Kidney epithelial cell (primary cell): ENCODE measurements at regions not wholly inside any gene's neighbourhood (a gene's known extent, or its start where the extent isn't known, plus 50 kb on each side); places are given as distances from the start of the nearest gene placed in this dataset.
"Not testable (repeated sequence)": the region's sequence is repeated elsewhere in the genome, so short reads cannot be mapped to it uniquely, and the experiment has no call there.

Source experiments
- DNase-seq: peaks from one replicate; pipeline ENCODE4 v3.0.0-alpha.2; 2010; ENCODE audit warnings: low read depth
- H3K27me3 ChIP-seq: 2 replicates; pipeline ENCODE4 v1.6.0; 2011; ENCODE audit warnings: low read length; ENCODE audit not compliant: control insufficient read depth, insufficient read depth
- H3K36me3 ChIP-seq: 2 replicates; pipeline ENCODE4 v1.5.1; 2011; ENCODE audit warnings: low read length; ENCODE audit not compliant: control insufficient read depth, insufficient read depth
- H3K4me3 ChIP-seq: 2 replicates; pipeline ENCODE4 v1.5.1; 2011; ENCODE audit warnings: low read depth, mild to moderate bottlenecking, control low read depth, low read length
- TF ChIP-seq, protein P1 (sequence below): IDR thresholded peaks from 2 replicates; pipeline ENCODE4 v1.5.1; 2011; ENCODE audit warnings: mild to moderate bottlenecking, moderate library complexity, low read length, control low read depth, inconsistent platforms; ENCODE audit not compliant: insufficient read depth, poor library complexity, severe bottlenecking

DNA sequence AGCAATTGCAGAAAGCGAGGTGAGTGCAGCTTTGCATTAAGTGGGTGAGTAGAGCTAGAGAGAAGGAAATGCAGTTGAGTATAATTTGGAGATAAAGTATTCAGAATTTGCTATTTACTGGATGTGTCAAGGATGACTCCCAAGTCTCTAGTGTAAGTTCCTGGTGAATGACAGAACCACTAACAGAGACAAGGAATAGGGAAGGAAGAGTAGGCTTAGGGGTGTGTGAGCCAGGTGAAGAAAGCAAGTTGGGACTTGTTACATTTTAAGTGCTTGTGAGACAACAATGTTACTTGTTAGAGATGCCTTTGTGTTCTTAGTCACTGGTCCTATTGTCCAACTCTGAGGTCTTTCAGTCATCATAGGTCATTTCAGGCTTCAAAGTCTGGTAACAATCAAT lies 70.8 kb downstream of the TBC1D26 start:
- not testable (repeated sequence) for DNase-seq, H3K36me3 ChIP-seq, H3K4me3 ChIP-seq, H3K27me3 ChIP-seq

DNA sequence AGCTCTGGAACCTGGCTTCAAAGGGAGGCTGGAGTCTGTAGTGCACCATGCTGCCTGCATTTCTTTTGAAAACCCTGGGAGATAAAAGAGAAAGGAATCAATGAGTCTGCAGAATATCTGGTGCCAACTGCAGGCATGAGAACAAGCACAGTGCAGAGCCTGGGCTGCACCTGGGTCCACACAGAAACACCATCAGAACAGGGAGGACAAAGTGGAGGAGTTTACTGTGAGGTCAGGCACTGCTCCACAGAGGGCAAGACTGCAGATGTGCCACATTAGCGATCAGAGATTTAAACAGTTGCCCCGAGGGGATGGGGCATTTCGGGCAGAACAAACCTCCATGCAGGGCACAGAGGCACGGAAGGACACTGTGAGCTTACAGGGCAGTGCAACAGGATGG lies 74.7 kb downstream of the TBC1D26 start:
- not testable (repeated sequence) for H3K27me3 ChIP-seq

DNA sequence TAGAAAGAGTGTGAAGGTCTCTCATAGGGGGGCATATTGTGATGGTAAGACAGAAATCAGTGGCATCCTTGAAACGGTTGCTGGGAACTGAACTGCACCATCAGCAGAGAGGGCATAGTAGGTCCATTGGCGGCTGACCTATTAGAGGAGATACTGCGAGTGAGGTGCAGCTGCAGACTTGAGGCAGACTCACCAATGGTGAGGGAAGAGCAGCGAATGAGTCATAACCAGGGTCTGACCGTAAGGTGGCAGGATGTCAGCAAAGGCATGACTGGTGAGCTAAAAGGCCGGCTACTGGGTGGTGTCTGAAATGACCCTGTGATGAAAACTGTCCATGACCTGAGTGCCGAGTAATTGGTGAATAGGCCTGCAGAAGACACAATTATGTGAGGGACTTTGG lies 81.3 kb downstream of the TBC1D26 start:
- not testable (repeated sequence) for H3K4me3 ChIP-seq, DNase-seq, H3K27me3 ChIP-seq, H3K36me3 ChIP-seq

More for the DNA sequence above, 74.7 kb downstream of the TBC1D26 start:
- H3K36me3 ChIP-seq, DNase-seq, H3K4me3 ChIP-seq: not testable (repeated sequence)

DNA sequence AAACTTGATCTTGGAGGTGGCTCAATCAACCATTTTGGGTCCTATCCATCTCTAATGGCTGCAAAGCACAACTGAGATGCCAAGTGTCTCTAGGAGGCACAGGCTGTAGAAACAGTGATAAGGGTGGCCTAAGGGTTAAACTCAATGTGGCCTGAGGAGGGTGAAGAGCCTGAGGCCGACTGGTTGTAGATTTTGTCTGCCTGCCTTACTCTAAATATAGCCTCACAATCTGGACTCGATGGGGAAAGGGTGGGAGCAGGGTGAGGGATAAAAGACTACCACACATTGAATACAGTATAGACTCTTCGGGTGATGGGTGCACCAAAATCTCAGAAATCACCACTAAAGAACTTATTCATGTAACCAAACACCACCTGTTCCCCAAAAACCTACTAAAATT lies 81.9 kb downstream of the TBC1D26 start:
- DNase-seq, H3K36me3 ChIP-seq, H3K4me3 ChIP-seq, H3K27me3 ChIP-seq: not testable (repeated sequence)

DNA sequence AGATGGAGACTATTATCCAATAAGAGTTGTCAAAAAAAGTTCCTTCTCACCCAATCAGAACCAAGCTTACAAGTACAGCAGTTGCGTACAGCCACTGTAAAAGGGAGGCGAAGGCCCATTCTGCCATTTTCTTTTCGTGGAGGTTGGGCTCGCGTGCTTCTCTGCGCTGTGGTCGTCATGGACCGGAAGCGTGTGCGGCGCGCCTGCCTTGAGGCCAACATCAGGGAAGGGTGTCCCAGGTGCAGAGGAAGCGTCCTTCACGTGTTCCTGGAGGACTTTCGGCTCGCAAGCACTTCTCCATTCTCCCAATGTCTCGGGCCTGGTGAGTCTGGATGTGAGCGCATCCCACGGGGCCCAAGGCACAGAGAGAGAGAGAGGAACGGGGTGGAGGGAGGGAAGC lies 85.8 kb downstream of the TBC1D26 start:
- not testable (repeated sequence) for DNase-seq, H3K36me3 ChIP-seq, H3K4me3 ChIP-seq, H3K27me3 ChIP-seq

DNA sequence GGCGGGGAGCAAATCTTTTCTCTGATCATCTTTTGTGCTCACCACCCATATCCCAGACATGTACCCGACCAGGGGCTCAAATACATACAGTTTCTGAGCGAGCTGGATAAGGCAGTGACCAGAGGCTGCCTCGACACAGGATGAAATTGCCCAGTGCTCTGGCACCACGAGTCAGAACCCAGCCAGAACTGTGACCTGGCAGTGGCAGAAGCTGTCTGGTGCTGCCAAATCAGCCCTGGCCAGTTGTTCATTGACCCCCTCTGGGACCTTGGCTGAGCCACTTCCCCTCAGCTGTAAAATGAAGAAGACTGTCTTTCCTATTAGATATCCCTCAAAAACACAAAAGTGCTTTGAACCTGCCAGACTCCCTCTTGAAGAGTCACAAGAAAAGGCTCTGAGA lies 90.2 kb downstream of the TBC1D26 start:
- not testable (repeated sequence) for DNase-seq, H3K36me3 ChIP-seq, H3K27me3 ChIP-seq, H3K4me3 ChIP-seq

DNA sequence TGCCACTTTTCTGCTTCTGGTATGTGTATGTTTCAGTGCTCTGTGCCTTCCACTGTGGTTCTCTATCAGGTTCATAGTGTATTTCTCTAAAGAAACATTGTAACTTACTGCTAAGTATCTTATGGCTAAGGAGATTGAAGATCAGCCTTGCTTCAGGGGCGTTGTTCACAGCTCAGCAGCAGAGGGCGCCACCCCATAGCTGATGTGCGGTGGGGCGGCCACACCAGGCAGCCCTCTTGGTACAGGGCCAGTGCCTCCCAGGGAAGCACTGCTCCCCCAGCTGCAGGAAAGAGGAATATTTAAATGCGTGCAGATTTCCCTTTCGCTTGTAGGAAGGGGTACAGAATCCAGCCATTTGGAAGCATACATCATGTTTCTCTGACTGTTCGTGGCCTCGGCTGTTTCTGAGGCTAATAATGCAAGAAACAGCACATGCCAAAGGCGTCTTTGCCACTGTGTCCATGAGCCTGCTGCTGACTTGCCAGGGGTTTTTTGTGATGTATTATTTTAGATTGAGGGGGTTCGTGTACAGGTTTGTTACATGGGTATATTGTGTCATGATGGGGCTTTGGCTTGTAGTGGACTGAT lies 96.7 kb downstream of the TBC1D26 start:
- not testable (repeated sequence) for H3K4me3 ChIP-seq, H3K27me3 ChIP-seq, DNase-seq, H3K36me3 ChIP-seq
- TF ChIP-seq, protein P1, sequence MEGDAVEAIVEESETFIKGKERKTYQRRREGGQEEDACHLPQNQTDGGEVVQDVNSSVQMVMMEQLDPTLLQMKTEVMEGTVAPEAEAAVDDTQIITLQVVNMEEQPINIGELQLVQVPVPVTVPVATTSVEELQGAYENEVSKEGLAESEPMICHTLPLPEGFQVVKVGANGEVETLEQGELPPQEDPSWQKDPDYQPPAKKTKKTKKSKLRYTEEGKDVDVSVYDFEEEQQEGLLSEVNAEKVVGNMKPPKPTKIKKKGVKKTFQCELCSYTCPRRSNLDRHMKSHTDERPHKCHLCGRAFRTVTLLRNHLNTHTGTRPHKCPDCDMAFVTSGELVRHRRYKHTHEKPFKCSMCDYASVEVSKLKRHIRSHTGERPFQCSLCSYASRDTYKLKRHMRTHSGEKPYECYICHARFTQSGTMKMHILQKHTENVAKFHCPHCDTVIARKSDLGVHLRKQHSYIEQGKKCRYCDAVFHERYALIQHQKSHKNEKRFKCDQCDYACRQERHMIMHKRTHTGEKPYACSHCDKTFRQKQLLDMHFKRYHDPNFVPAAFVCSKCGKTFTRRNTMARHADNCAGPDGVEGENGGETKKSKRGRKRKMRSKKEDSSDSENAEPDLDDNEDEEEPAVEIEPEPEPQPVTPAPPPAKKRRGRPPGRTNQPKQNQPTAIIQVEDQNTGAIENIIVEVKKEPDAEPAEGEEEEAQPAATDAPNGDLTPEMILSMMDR, result peak; percentile 82

DNA sequence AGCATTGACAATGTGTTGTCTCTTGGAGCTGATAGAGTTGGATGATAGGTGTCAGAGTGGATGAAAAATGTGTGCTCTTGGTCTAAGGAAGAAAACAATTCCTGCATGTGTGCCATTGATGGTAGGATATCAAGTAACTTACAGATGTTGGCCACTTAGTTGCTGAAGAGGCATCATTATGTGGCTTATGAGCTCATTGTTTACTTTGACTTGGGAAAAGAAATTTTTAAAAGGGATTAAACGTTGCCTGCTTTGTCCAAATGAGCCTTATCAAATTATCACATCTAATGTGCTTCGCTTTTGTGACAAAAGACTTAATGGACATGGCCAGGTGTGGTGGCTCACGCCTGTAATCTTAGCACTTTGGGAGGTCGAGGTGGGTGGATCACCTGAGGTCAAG lies 98.1 kb downstream of the TBC1D26 start:
- H3K36me3 ChIP-seq, DNase-seq, H3K4me3 ChIP-seq, H3K27me3 ChIP-seq: not testable (repeated sequence)

DNA sequence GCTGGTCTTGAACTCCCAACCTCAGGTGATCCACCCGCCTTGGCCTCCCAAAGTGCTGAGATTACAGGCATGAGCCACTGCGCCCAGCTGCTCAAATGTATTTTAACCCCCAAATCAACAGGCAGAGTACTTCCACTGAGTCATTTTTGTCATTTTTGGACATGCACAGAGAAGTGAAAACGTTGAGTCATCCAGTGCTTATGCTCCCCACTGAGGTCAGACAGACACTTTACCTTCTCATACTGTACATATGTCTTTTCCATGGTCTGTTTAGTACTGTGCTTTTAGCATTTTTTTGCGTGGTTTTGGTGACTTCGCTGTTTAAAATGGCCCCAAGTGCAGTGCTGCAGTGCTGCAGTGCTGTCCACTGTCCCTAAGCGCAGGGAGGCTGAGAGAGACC lies 99.1 kb downstream of the TBC1D26 start:
- DNase-seq, H3K4me3 ChIP-seq, H3K27me3 ChIP-seq, H3K36me3 ChIP-seq: not testable (repeated sequence)

DNA sequence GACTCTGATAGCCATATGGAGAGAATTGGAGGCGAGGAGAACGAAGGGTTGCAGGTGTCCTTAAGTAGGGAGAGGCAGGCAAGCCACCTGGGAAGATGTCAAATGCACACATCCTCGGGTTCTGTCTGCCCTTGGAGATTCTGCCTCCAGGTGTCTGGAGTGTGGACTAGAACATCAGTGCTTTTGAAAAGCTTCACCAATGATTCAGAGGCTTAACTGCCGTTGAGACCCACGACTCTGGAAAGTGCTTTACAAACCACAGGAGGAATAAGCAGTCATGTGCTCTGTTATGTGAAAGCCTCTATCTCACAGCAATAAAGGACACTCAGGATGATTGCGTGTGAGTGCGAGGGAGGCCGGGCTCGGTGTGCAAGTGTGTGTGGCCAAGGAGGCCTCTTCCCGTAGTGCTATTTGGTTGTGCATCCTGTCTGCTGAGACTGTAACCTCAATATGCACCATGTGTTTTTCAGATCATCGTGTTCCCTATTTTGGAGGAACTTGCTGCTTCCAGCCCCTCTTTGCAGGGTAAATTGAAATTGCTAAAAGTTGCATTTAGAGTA lies 100.9 kb downstream of the TBC1D26 start:
- H3K4me3 ChIP-seq, H3K36me3 ChIP-seq, H3K27me3 ChIP-seq, DNase-seq: not testable (repeated sequence)

DNA sequence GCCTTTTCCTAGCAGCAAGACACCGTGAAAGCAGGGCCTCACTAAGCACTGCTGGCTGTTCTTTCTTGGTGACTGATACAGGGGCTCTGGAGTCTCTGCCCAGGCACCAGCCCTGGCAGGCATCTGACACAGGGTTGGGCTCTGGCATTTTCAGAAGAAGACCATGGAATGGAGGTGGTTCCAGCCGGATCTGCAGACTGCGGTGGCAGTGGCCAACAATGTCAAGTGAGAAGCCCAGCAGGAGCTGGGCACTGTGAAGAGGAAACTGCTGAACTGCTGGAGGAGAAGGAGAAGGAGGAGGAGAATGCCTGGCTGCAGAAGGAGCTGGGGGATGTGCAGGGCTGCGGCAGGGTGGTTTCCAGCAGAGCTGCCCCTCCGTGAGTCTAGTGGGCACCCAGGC lies 101.8 kb downstream of the TBC1D26 start:
- H3K36me3 ChIP-seq, result not testable (repeated sequence)

DNA sequence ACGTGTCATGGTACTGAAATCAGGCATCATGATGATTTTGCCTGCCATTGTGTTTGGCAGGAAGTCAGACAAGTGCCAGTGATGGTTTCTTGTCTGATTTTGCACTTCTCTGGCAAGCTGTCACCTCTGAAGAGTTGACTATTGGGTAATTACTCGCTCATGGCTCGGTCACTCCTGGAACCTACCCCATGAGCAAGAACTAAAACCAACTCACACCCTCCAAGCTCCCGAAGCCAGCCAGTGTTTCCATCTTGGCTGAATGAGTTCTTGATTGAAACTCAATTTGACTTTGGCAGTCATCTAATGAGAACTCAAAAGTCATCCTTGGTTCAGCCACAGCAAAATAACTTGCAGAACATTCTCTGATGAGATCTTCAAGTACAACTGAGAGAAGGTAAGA lies 103.4 kb downstream of the TBC1D26 start:
- H3K27me3 ChIP-seq, H3K36me3 ChIP-seq, H3K4me3 ChIP-seq, DNase-seq: not testable (repeated sequence)

More for the DNA sequence above, 101.8 kb downstream of the TBC1D26 start:
- DNase-seq, H3K27me3 ChIP-seq, H3K4me3 ChIP-seq: not testable (repeated sequence)

DNA sequence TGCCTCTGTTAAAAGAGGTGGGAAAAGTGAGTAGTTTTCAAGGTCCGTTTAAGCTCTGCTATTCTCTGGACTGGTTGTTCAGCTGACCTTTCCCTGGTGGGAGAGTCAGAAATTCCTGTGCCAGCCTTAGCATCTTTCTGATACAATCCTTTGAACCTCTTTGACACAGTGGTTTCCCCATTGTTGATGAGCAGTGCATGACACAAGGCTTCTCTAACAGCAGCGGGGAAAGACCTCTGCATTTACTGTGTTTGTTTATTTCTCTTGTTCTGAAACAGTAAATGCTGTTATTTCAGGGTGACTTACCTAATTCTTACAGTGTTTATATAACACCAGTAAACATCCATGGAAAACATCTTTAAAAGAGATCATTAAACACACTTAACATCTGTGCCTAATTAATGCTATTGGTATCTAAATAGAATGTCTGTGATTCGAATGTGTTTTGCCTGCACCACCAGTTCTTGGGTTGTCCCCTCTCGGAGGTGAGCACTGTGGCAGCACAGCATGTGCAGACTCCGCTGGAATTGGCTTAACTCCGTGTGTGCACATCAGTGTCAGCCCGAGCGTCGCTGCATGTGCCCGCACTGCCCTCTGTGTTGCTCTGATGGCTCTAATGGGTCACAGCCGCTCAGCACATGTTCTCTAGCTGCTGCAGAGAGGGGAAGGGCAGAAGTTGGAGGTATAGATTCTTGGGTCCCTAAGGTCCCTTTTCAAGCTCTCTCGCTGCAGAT lies 104.3 kb downstream of the TBC1D26 start:
- H3K4me3 ChIP-seq, DNase-seq, H3K36me3 ChIP-seq, H3K27me3 ChIP-seq: not testable (repeated sequence)

DNA sequence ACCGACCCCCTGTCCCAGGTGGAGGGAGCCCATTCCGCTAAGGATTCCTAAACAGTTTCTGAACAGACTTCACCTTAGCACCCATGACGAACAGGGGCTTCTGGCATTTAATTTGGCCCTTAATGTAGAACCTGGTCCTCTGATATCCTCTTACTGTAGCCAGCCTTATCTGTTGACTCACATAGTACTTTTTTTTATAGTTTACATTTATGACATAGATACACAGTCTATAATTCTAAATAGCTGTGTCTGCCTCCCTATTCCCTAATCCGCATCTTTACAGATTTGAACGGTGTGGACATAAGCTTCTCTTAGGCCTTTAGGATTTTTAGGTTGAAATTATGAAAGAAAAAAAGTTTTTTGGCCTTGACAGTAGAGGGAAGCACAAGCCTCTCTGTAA lies 104.9 kb downstream of the TBC1D26 start:
- H3K4me3 ChIP-seq, H3K27me3 ChIP-seq, DNase-seq, H3K36me3 ChIP-seq: not testable (repeated sequence)
